ENCODE measurements at regions not wholly inside any gene's neighbourhood (a gene's known extent, or its start where the extent isn't known, plus 50 kb on each side); places are given as distances from the start of the nearest gene placed in this dataset.

- TF ChIP-seq FOXM1 (IDR thresholded peaks at IDR 0.05; ENCODE audit: borderline replicate concordance) (no peak), FOXK2 (IDR thresholded peaks at IDR 0.05) (no peak), ELF4 (IDR thresholded peaks at IDR 0.05) (no peak), BHLHE40 (IDR thresholded peaks at IDR 0.05; ENCODE audit: borderline replicate concordance) (no peak), PKNOX1 (IDR thresholded peaks at IDR 0.05) (no peak), TARDBP (IDR thresholded peaks at IDR 0.05) (no peak), L3MBTL2 (conservative IDR thresholded peaks at IDR 0.05) (no peak), NFRKB (IDR thresholded peaks at IDR 0.05) (no peak), FOXA1 (IDR thresholded peaks at IDR 0.05) (no peak), CTBP1 (IDR thresholded peaks at IDR 0.05; ENCODE audit: borderline replicate concordance) (no peak), SUZ12 (IDR thresholded peaks at IDR 0.05) (no peak)
Measured at GRCh38 chr3:102691507-102691906, 256.7 kb downstream of the ZPLD1 start.

Data from HEK293T (cell line).